ENCODE measurements at regions not wholly inside any gene's neighbourhood (a gene's known extent, or its start where the extent isn't known, plus 50 kb on each side); places are given as distances from the start of the nearest gene placed in this dataset.
A peak's percentile ranks its signal among the peaks of the same experiment; 100 is the strongest.

GRCh38 chr1:55288245-55288644 lies 73.1 kb upstream of the USP24 start:
- H3K27ac ChIP-seq: no peak overlapping the region
- TF ChIP-seq ZFX (IDR thresholded peaks at IDR 0.05; ENCODE audit: borderline replicate concordance): no peak
- TF ChIP-seq, protein P1, sequence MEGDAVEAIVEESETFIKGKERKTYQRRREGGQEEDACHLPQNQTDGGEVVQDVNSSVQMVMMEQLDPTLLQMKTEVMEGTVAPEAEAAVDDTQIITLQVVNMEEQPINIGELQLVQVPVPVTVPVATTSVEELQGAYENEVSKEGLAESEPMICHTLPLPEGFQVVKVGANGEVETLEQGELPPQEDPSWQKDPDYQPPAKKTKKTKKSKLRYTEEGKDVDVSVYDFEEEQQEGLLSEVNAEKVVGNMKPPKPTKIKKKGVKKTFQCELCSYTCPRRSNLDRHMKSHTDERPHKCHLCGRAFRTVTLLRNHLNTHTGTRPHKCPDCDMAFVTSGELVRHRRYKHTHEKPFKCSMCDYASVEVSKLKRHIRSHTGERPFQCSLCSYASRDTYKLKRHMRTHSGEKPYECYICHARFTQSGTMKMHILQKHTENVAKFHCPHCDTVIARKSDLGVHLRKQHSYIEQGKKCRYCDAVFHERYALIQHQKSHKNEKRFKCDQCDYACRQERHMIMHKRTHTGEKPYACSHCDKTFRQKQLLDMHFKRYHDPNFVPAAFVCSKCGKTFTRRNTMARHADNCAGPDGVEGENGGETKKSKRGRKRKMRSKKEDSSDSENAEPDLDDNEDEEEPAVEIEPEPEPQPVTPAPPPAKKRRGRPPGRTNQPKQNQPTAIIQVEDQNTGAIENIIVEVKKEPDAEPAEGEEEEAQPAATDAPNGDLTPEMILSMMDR (IDR thresholded peaks at IDR 0.05): no peak

GRCh38 chr1:55287723-55288122 lies 72.6 kb upstream of the USP24 start:
- H3K27ac ChIP-seq: no peak overlapping the region
- TF ChIP-seq, protein P1 (IDR thresholded peaks at IDR 0.05): no peak
- TF ChIP-seq ZFX (IDR thresholded peaks at IDR 0.05; ENCODE audit: borderline replicate concordance): no peak

DNA sequence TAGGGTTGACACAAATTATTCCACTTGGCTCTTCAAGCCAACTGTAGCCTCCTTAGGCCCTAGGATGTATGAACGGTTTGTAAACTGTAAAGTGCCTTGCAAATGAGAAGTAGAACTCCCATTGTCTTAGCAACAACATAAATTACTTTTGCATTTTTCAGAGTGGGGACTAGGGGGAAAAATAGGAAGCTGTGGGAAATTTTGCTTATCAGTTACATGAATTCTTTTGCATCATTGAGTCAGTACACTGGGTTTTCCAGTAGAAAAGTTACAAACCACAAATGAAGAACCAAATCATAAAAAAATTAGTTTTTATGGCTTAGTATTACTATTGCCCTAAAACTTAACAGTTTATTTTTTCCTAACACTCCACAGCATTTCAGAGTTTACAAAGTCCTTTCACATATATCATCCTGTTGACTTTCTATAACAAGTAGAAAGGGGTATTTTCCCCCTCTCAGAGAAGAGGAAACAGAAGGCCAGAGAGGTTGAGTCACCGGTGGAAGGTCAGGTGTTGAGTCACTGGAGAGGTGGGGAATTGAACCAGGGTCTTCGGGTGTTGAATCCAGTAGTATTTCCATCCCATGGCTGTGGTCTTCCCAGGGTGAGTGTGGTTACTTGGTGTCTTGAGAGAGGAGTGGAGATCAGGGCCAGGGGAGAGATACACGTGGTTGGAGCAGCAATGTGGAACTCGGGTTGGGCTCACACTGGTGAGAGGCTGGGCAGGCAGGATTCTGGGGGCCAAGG lies 71.9 kb upstream of the USP24 start:
- no peak overlapping the region for H3K27ac ChIP-seq
- no peak for TF ChIP-seq ZFX (IDR thresholded peaks at IDR 0.05; ENCODE audit: borderline replicate concordance)
- TF ChIP-seq, protein P1 (IDR thresholded peaks at IDR 0.05): no peak

DNA sequence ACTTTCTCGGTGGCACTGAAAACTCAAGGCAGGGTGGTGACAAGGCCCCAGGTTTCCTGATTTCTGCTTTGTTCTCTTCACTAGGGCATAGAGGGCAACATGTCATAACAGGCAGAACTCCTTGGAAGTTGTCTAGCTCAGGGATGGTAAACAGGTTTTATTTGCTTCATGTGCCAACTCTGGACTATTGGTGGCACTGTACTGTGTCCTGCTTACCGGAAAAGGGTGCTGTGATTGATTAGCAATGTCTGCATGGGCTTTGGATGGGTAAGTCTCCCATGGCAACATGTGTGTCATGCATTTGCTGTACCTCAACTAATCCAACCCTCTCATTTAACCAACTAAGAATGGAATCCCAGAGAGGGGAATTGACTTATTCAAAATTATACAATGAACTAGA lies 70.7 kb upstream of the USP24 start:
- TF ChIP-seq ZFX (IDR thresholded peaks at IDR 0.05; ENCODE audit: borderline replicate concordance): no peak
- TF ChIP-seq, protein P1 (IDR thresholded peaks at IDR 0.05): no peak
- H3K27ac ChIP-seq: no peak overlapping the region

- no peak for TF ChIP-seq ZFX (IDR thresholded peaks at IDR 0.05; ENCODE audit: borderline replicate concordance)
- TF ChIP-seq, protein P1 (IDR thresholded peaks at IDR 0.05): peak; percentile 56
- H3K27ac ChIP-seq: no peak overlapping the region
Measured at GRCh38 chr1:55284856-55285255, 69.7 kb upstream of the USP24 start.

DNA sequence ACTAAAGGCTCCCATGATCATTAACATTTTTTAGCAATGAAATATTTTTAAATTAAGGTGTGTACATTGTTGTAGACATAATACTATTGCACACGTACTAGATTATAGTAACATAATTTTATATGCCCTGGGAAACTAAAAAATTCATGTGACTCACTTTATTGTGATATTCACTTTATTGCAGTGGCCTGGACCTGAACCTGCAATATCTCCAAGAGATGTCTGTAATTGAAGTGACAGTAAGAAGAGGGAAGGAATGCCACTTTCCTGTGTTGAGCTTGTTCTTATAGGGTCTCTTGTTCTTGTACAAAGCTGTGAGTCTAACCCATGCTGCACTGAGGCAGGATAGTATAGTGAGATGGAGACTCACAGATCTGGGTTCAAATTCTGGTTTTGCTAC lies 66.9 kb upstream of the USP24 start:
- TF ChIP-seq ZFX (IDR thresholded peaks at IDR 0.05; ENCODE audit: borderline replicate concordance): no peak
- TF ChIP-seq, protein P1 (IDR thresholded peaks at IDR 0.05): no peak
- H3K27ac ChIP-seq: no peak overlapping the region

DNA sequence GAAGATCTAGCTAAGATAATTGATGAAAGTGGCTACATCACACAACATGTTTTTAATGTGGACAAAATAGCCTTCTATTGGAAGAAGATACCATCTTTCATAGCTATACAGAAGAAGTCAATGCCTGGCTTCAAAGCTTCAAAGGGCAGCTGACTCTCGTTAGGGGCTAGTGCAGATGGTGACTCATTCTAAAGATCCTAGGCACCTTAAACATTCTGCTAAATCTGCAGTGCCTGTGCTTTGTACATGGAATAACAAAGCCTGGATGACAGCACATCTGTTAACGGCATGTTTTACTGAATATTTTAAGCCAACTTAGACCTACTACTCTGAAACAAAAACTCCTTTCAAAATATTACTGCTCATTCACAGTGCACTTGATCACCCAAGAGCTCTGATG lies 65.6 kb upstream of the USP24 start:
- H3K27ac ChIP-seq: no peak overlapping the region

More for the DNA sequence above, 65.6 kb upstream of the USP24 start:
- TF ChIP-seq, protein P1 (IDR thresholded peaks at IDR 0.05): no peak
- no peak for TF ChIP-seq ZFX (IDR thresholded peaks at IDR 0.05; ENCODE audit: borderline replicate concordance)

Measured in 22Rv1 (cell line).